ENCODE measurements at regions not wholly inside any gene's neighbourhood (a gene's known extent, or its start where the extent isn't known, plus 50 kb on each side); places are given as distances from the start of the nearest gene placed in this dataset.

DNA sequence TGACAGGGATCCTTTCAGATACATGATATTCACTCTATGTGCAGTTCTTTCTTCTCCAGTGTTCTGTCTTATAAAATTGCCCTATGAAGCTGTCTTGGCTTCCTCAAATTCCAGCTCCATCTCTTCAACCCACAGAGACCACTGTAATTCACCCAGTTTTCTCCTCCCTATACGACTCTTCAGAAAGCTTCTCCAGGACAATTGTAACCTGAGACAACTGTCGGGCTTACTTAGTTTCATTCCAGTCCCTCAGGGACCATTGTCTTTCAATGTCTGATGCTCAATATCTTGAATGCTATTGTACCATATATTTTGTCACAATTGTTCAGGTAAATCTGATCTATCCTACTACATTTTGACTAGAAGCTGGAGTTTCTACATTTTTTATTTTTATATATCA is 345.3 kb downstream of the RPL10L start:
- WGBS, 4 donors = 44 to 62% (median 54%) methylated on average over 2 of the region's 2 CpGs
- no peaks in the 10 kb centered on the region for H3K9me3 ChIP-seq (replicated peaks in 1 of 3)
- no peak for DNase-seq
- H3K27me3 ChIP-seq = no peaks in the 10 kb centered on the region
- no peaks in the 10 kb centered on the region for H3K4me1 ChIP-seq (replicated peaks in 1 of 2)
- no peak overlapping the region for H3K27ac ChIP-seq
- TF ChIP-seq, protein P1, sequence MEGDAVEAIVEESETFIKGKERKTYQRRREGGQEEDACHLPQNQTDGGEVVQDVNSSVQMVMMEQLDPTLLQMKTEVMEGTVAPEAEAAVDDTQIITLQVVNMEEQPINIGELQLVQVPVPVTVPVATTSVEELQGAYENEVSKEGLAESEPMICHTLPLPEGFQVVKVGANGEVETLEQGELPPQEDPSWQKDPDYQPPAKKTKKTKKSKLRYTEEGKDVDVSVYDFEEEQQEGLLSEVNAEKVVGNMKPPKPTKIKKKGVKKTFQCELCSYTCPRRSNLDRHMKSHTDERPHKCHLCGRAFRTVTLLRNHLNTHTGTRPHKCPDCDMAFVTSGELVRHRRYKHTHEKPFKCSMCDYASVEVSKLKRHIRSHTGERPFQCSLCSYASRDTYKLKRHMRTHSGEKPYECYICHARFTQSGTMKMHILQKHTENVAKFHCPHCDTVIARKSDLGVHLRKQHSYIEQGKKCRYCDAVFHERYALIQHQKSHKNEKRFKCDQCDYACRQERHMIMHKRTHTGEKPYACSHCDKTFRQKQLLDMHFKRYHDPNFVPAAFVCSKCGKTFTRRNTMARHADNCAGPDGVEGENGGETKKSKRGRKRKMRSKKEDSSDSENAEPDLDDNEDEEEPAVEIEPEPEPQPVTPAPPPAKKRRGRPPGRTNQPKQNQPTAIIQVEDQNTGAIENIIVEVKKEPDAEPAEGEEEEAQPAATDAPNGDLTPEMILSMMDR (IDR thresholded peaks at IDR 0.05) = no peak
- TF ChIP-seq POLR2A (IDR thresholded peaks at IDR 0.05) = no peak
- H3K4me3 ChIP-seq = no peak overlapping the region
- intact Hi-C loops (cut with DNase I) = no loop called here
- H3K36me3 ChIP-seq (replicated peaks in 1 of 2) = no peaks in the 10 kb centered on the region

DNA sequence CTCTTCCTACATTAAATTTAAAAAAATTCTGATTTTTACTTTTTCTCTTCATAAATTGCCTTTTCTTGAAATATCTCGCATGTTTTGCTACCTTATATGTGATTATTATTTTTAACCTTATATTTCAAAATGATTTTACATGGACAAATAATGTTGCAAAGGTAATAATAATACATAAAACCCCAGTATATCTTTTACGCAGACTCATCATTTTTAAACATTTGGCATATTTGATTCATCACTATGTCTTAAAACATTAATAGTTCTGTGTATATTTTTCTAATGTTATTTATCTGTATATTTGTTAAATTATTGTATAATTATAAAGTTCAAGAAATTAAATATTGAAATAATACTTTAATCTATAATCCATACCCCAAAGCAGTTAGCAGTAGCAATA is 350.8 kb downstream of the RPL10L start:
- no peak for DNase-seq
- Histone ChIP-seq H3K27ac (no peak overlapping the region), H3K4me3 (no peak overlapping the region), H3K27me3 (no peaks in the 10 kb centered on the region), H3K4me1 (replicated peaks in 1 of 2) (no peaks in the 10 kb centered on the region), H3K9me3 (replicated peaks in 1 of 3) (no peaks in the 10 kb centered on the region), H3K36me3 (replicated peaks in 1 of 2) (no peaks in the 10 kb centered on the region)
- TF ChIP-seq, protein P1 (IDR thresholded peaks at IDR 0.05) = no peak
- no peak for TF ChIP-seq POLR2A (IDR thresholded peaks at IDR 0.05)
- WGBS, 4 donors = 80 to 85% (median 81%) methylated on average over 2 of the region's 2 CpGs
- intact Hi-C loops (cut with DNase I) = no loop called here

DNA sequence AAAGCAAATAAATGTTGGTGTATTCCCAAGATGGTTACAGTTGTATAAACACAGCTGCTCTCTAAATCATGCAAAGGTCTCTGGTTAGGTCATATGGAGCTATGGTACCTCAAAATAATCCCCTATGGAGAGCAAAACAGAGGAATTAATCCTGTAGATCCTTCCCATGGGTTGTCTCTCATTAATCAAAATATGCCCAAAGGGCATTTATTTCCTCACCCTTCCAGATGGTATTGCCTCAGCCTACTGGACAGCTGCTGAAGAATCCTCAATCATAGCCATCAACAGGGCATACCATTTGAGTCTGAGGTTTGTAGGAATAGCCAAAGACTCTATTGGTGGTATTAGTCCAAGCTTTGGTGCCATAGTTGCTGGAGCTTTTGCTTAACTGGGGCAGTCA is 360.9 kb downstream of the RPL10L start:
- no peaks in the 10 kb centered on the region for H3K9me3 ChIP-seq (replicated peaks in 1 of 3)
- intact Hi-C loops (cut with DNase I) = no loop called here
- no peak for DNase-seq
- no peaks in the 10 kb centered on the region for H3K27me3 ChIP-seq
- no peaks in the 10 kb centered on the region for H3K36me3 ChIP-seq (replicated peaks in 1 of 2)
- no peak overlapping the region for H3K4me3 ChIP-seq
- no peaks in the 10 kb centered on the region for H3K4me1 ChIP-seq (replicated peaks in 1 of 2)
- H3K27ac ChIP-seq = no peak overlapping the region
- TF ChIP-seq POLR2A (IDR thresholded peaks at IDR 0.05) = no peak

DNA sequence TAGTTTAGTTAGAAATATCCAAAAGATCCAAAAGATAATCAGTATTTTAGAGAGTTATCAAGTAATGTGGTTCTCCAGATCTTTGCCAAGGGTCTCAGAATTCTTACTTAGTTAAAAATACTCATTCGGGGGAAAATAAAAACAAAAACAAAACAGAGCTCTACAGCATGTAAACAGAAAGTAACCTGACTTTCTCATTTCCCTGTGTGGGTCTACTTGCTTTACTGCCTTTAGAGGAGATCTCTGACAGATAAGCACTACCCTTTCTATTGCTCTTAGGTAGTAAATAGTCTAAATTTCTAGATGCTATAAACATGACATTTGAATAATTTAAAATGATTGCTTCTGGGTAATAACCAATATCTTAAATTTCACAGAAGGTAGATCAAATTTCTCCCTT is 371.8 kb downstream of the RPL10L start:
- no peaks in the 10 kb centered on the region for H3K9me3 ChIP-seq (replicated peaks in 1 of 3)
- no peak for TF ChIP-seq POLR2A (IDR thresholded peaks at IDR 0.05)
- TF ChIP-seq, protein P1 (IDR thresholded peaks at IDR 0.05) = no peak
- H3K27ac ChIP-seq = no peak overlapping the region
- intact Hi-C loops (cut with DNase I) = no loop called here
- H3K4me3 ChIP-seq = no peak overlapping the region
- H3K36me3 ChIP-seq (replicated peaks in 1 of 2) = no peaks in the 10 kb centered on the region
- H3K27me3 ChIP-seq = no peaks in the 10 kb centered on the region
- 48 to 64% (median 59%) methylated on average over 1 of the region's 1 CpG for WGBS, 4 donors
- no peaks in the 10 kb centered on the region for H3K4me1 ChIP-seq (replicated peaks in 1 of 2)
- no peak for DNase-seq

DNA sequence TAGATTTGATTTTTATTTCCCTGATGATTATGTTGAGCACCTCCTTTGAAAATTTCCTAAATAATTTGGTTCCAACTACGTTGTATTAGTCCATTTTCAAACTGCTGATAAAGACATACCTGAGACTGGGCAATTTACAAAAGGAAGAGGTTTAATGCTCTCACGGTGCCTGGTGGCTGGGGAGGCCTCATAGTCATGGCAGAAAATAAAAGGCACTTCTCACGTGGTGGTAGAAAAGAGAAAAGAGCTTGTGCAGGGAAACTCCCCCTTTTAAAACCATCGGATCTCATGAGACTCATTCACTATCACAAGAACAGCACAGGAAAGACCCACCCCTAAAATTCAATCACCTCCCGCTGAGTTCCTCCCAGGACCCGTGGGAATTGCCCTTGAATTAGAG is 372.3 kb downstream of the RPL10L start:
- intact Hi-C loops (cut with DNase I) = no loop called here
- H3K36me3 ChIP-seq (replicated peaks in 1 of 2) = no peaks in the 10 kb centered on the region
- H3K27ac ChIP-seq = no peak overlapping the region
- no peaks in the 10 kb centered on the region for H3K27me3 ChIP-seq
- no peaks in the 10 kb centered on the region for H3K4me1 ChIP-seq (replicated peaks in 1 of 2)
- no peaks in the 10 kb centered on the region for H3K9me3 ChIP-seq (replicated peaks in 1 of 3)
- whole genome bisulfite sequencing, 4 donors = 50 to 65% (median 58%) methylated on average over 6 of the region's 6 CpGs
- TF ChIP-seq, protein P1 (IDR thresholded peaks at IDR 0.05) = no peak
- no peak for TF ChIP-seq POLR2A (IDR thresholded peaks at IDR 0.05)
- DNase-seq = no peak
- H3K4me3 ChIP-seq = no peak overlapping the region
